Right lobe of liver (tissue), 6 donors: ENCODE measurements at regions not wholly inside any gene's neighbourhood (a gene's known extent, or its start where the extent isn't known, plus 50 kb on each side); places are given as distances from the start of the nearest gene placed in this dataset.

Source experiments
- ATAC-seq, 4 donors: fragments of 200-7000 bp; cut with Tn5 transposase; one replicate each; pipeline ENCODE4 v1.9.1; 2020; ENCODE audit warnings: mild to moderate bottlenecking in 4 of 4, moderate library complexity in 4 of 4
- DNase-seq, 3 donors: peaks; one replicate each; pipeline ENCODE4 v3.0.0-alpha.2; 2020
- H3K27ac ChIP-seq, 3 donors: fragments of 200-600 bp; one replicate each; pipeline ENCODE4 v1.8.0; 2022
- H3K27me3 ChIP-seq, 2 donors: fragments of 200-600 bp; one replicate each; pipeline ENCODE4 v1.8.0; 2022
- H3K36me3 ChIP-seq, 4 donors: fragments of 200-600 bp; sonication (generic) in 1 of 4; one replicate each; pipeline versions ENCODE4 v1.5.1 to v1.8.0; 2017 to 2022; ENCODE audit warnings: control low read depth in 1 of 4
- H3K4me1 ChIP-seq, 4 donors: fragments of 200-600 bp; sonication (generic) in 1 of 4; one replicate each; pipeline versions ENCODE4 v1.5.1 to v1.8.0; 2017 to 2022; ENCODE audit warnings: control low read depth in 1 of 4
- H3K4me3 ChIP-seq, 3 donors: fragments of 200-600 bp; one replicate each; pipeline ENCODE4 v1.8.0; 2022
- H3K9me3 ChIP-seq, 4 donors: fragments of 200-600 bp; sonication (generic) in 1 of 4; one replicate each; pipeline versions ENCODE4 v1.5.1 to v1.8.0; 2017 to 2022; ENCODE audit warnings: control low read depth in 1 of 4
- POLR2A ChIP-seq: fragments of 450-650 bp; IDR thresholded peaks from one replicate; pipeline ENCODE4 v1.6.1; 2017; ENCODE audit warnings: antibody characterized with exemption, mild to moderate bottlenecking
- WGBS: methylation state at CpG from one replicate; pipeline ENCODE4 v1.1.6; 2018; ENCODE audit warnings: low coverage, low lambda C conversion rate; ENCODE audit not compliant: insufficient coverage; ENCODE audit errors: missing lambda C conversion rate; 5-methylcytosine and 5-hydroxymethylcytosine counted together
- intact Hi-C, 2 donors: fragments of 100-400 bp; cut with DNase I; formaldehyde crosslinking; loops; one replicate each; pipeline versions ENCODE4 v1.11.2 to v1.14.1; 2022
- TF ChIP-seq, protein P1 (sequence below), 4 donors: fragments of 200-600 bp in 3 of 4; fragments of 450-650 bp in 1 of 4; IDR thresholded peaks; one replicate each; pipeline versions ENCODE4 v1.5.1 to v1.8.0; 2016 to 2022; ENCODE audit warnings: antibody characterized with exemption in 4 of 4, mild to moderate bottlenecking in 2 of 4
- donor health status: DM: no; HTN: yes; CAD: no.
- donor health status: DM: no; HTN: no; CAD: no.
- donor health status: DM: no; HTN: no; CAD: no.
- donor health status: DM: no; HTN: yes; CAD: no.
- donor health status: DM: no; HTN: yes; CAD: no.

- H3K4me1 ChIP-seq = no peaks in the 10 kb centered on the region
- no peak overlapping the region for H3K4me3 ChIP-seq
- 73% methylated on average over 1 of the region's 1 CpG for WGBS
- TF ChIP-seq, protein P1, sequence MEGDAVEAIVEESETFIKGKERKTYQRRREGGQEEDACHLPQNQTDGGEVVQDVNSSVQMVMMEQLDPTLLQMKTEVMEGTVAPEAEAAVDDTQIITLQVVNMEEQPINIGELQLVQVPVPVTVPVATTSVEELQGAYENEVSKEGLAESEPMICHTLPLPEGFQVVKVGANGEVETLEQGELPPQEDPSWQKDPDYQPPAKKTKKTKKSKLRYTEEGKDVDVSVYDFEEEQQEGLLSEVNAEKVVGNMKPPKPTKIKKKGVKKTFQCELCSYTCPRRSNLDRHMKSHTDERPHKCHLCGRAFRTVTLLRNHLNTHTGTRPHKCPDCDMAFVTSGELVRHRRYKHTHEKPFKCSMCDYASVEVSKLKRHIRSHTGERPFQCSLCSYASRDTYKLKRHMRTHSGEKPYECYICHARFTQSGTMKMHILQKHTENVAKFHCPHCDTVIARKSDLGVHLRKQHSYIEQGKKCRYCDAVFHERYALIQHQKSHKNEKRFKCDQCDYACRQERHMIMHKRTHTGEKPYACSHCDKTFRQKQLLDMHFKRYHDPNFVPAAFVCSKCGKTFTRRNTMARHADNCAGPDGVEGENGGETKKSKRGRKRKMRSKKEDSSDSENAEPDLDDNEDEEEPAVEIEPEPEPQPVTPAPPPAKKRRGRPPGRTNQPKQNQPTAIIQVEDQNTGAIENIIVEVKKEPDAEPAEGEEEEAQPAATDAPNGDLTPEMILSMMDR (IDR thresholded peaks at IDR 0.05) = no peak
- TF ChIP-seq POLR2A = no peak
- DNase-seq = no peak
- H3K27me3 ChIP-seq = no peaks in the 10 kb centered on the region
- H3K27ac ChIP-seq = no peak overlapping the region
- H3K36me3 ChIP-seq = no peaks in the 10 kb centered on the region
- no peak for ATAC-seq
- intact Hi-C loops = no loop called here
- H3K9me3 ChIP-seq = no peaks in the 10 kb centered on the region
Measured at GRCh38 chr12:28108599-28108998, 81.7 kb upstream of the CCDC91 start.

GRCh38 chr12:28110329-28110728 is 79.9 kb upstream of the CCDC91 start:
- ATAC-seq (no peak), DNase-seq (no peak)
- no peaks in the 10 kb centered on the region for H3K9me3 ChIP-seq
- TF ChIP-seq, protein P1 (IDR thresholded peaks at IDR 0.05) = no peak
- TF ChIP-seq POLR2A = no peak
- no peak overlapping the region for H3K27ac ChIP-seq
- H3K27me3 ChIP-seq = no peaks in the 10 kb centered on the region
- H3K4me1 ChIP-seq = no peaks in the 10 kb centered on the region
- intact Hi-C loops = no loop called here
- H3K4me3 ChIP-seq = no peak overlapping the region
- WGBS = 37% methylated on average over 3 of the region's 3 CpGs
- H3K36me3 ChIP-seq = no peaks in the 10 kb centered on the region

- ATAC-seq = no peak
- WGBS = 56% methylated on average over 2 of the region's 2 CpGs
Measured at GRCh38 chr12:28114488-28114887, 75.8 kb upstream of the CCDC91 start.

GRCh38 chr12:28121433-28121832 is 68.8 kb upstream of the CCDC91 start:
- no peak for ATAC-seq
- DNase-seq = no peak
- intact Hi-C loops = no loop called here
- Histone ChIP-seq H3K9me3 (no peaks in the 10 kb centered on the region), H3K4me1 (no peaks in the 10 kb centered on the region), H3K4me3 (no peak overlapping the region), H3K27me3 (no peaks in the 10 kb centered on the region), H3K36me3 (no peaks in the 10 kb centered on the region), H3K27ac (no peak overlapping the region)
- WGBS = 30% methylated on average over 1 of the region's 1 CpG
- TF ChIP-seq, protein P1 (IDR thresholded peaks at IDR 0.05) = no peak
- no peak for TF ChIP-seq POLR2A

More at GRCh38 chr12:28114488-28114887, 75.8 kb upstream of the CCDC91 start:
- intact Hi-C loops = no loop called here
- TF ChIP-seq POLR2A = no peak
- TF ChIP-seq, protein P1 (IDR thresholded peaks at IDR 0.05) = no peak
- H3K27ac ChIP-seq = no peak overlapping the region
- H3K27me3 ChIP-seq = no peaks in the 10 kb centered on the region
- H3K4me1 ChIP-seq = no peaks in the 10 kb centered on the region
- no peaks in the 10 kb centered on the region for H3K36me3 ChIP-seq
- no peaks in the 10 kb centered on the region for H3K9me3 ChIP-seq
- H3K4me3 ChIP-seq = no peak overlapping the region
- DNase-seq = no peak
